Neural progenitor cell (in vitro differentiated cells): ENCODE measurements at regions not wholly inside any gene's neighbourhood (a gene's known extent, or its start where the extent isn't known, plus 50 kb on each side); places are given as distances from the start of the nearest gene placed in this dataset.
"Not testable (repeated sequence)": the region's sequence is repeated elsewhere in the genome, so short reads cannot be mapped to it uniquely, and the experiment has no call there.

Source experiments
- DNase-seq: peaks from one replicate; pipeline ENCODE4 v3.0.0-alpha.2; 2016; ENCODE audit warnings: low spot score
- H2AFZ ChIP-seq: fragments of 200-600 bp; sonication (generic); replicated peaks from 2 replicates; pipeline ENCODE4 v1.6.1; 2016; ENCODE audit warnings: antibody characterized with exemption
- H3F3A ChIP-seq: fragments of 200-600 bp; sonication (generic); 2 replicates; pipeline ENCODE4 v1.6.1; 2016; ENCODE audit warnings: antibody characterized with exemption, low read depth
- H3K27ac ChIP-seq: fragments of 200-600 bp; sonication (generic); 2 replicates; pipeline ENCODE4 v1.5.1; 2016; ENCODE audit warnings: mild to moderate bottlenecking
- H3K27me3 ChIP-seq: fragments of 200-600 bp; sonication (generic); 2 replicates; pipeline ENCODE4 v1.6.1; 2016; ENCODE audit warnings: mild to moderate bottlenecking, moderate library complexity
- H3K36me3 ChIP-seq: fragments of 200-600 bp; sonication (generic); 2 replicates; pipeline ENCODE4 v1.5.1; 2016
- H3K4me1 ChIP-seq: fragments of 200-600 bp; sonication (generic); 2 replicates; pipeline ENCODE4 v1.6.1; 2016; ENCODE audit warnings: mixed run types
- H3K4me2 ChIP-seq: fragments of 200-600 bp; sonication (generic); 2 replicates; pipeline ENCODE4 v1.6.1; 2016
- H3K4me3 ChIP-seq: fragments of 200-600 bp; sonication (generic); 2 replicates; pipeline ENCODE4 v1.5.1; 2016
- H3K79me2 ChIP-seq: fragments of 200-600 bp; sonication (generic); 2 replicates; pipeline ENCODE4 v1.6.1; 2016; ENCODE audit warnings: low read depth
- H3K9ac ChIP-seq: fragments of 200-600 bp; sonication (generic); 2 replicates; pipeline ENCODE4 v1.6.1; 2016
- H3K9me3 ChIP-seq: fragments of 200-600 bp; sonication (generic); 2 replicates; pipeline ENCODE4 v1.5.1; 2016; ENCODE audit warnings: low read depth
- H4K20me1 ChIP-seq: fragments of 200-600 bp; sonication (generic); 2 replicates; pipeline ENCODE4 v1.6.1; 2016; ENCODE audit warnings: low read depth
- H3K27ac Mint-ChIP-seq: 3 replicates; pipeline ENCODE4 v1.8.0; 2021; ENCODE audit warnings: mixed read lengths
- H3K27me3 Mint-ChIP-seq: 2 replicates; pipeline ENCODE4 v1.8.0; 2022; ENCODE audit warnings: low read depth, mild to moderate bottlenecking, inconsistent platforms, moderate library complexity, mixed read lengths; ENCODE audit not compliant: insufficient read depth
- H3K36me3 Mint-ChIP-seq: 3 replicates; pipeline ENCODE4 v1.8.0; 2021; ENCODE audit warnings: mixed read lengths
- H3K4me1 Mint-ChIP-seq: 3 replicates; pipeline ENCODE4 v1.8.0; 2021; ENCODE audit warnings: mixed read lengths
- H3K4me3 Mint-ChIP-seq: 3 replicates; pipeline ENCODE4 v1.8.0; 2021; ENCODE audit warnings: mild to moderate bottlenecking, moderate library complexity, mixed read lengths
- H3K9me3 Mint-ChIP-seq: 3 replicates; pipeline ENCODE4 v1.8.0; 2020; ENCODE audit warnings: mixed read lengths
- EZH2 ChIP-seq: fragments of 200-600 bp; sonication (generic); IDR thresholded peaks from 2 replicates; pipeline ENCODE4 v1.6.1; 2017; ENCODE audit warnings: antibody characterized with exemption, mild to moderate bottlenecking, moderate library complexity
- EZH2phosphoT487 ChIP-seq: fragments of 200-600 bp; sonication (generic); IDR thresholded peaks from 2 replicates; pipeline ENCODE4 v1.6.1; 2017; ENCODE audit warnings: antibody characterized with exemption
- TF ChIP-seq, protein P1 (sequence below): fragments of 200-600 bp; sonication (generic); IDR thresholded peaks from 2 replicates; pipeline ENCODE4 v1.5.1; 2017; ENCODE audit warnings: antibody characterized with exemption, mild to moderate bottlenecking

DNA sequence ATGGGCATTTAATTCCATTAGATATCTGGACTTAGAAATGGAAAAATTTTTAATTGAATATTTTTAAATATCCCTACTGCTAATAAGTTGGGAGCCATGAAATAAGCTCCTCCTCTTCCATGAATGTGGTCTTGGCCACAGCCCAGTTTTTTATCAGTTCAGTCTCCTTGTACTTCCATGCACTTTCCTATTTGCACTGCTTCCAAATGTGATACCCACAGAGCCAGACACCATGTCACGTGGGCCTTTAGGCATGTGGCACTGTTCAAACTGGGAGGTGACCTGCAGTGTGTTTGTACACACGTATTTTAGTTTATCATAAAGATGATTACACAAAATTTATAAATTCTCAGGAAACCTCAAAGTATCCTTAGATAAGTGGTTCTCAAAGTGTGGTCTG, 80.1 kb upstream of the DGKG start:
- Histone ChIP-seq H3K4me1 (no peaks in the 10 kb centered on the region), H3K79me2 (no peaks in the 10 kb centered on the region), H3F3A (no peaks in the 10 kb centered on the region), H3K4me2 (no peak overlapping the region), H3K27me3 (no peaks in the 10 kb centered on the region), H4K20me1 (no peaks in the 10 kb centered on the region), H3K9ac (no peak overlapping the region), H3K4me3 (no peak overlapping the region), H3K36me3 (no peaks in the 10 kb centered on the region), H2AFZ (no peak overlapping the region), H3K27ac (no peak overlapping the region), H3K9me3 (no peaks in the 10 kb centered on the region)
- Mint-ChIP-seq H3K9me3 (no peaks in the 10 kb centered on the region), H3K36me3 (no peaks in the 10 kb centered on the region), H3K27ac (no peak overlapping the region), H3K4me1 (peaks cover 3% of the 10 kb centered on the region), H3K4me3 (no peak overlapping the region), H3K27me3 (peaks cover 6% of the 10 kb centered on the region)
- DNase-seq: no peak
- TF ChIP-seq EZH2: no peak
- no peak for TF ChIP-seq EZH2phosphoT487
- TF ChIP-seq, protein P1, sequence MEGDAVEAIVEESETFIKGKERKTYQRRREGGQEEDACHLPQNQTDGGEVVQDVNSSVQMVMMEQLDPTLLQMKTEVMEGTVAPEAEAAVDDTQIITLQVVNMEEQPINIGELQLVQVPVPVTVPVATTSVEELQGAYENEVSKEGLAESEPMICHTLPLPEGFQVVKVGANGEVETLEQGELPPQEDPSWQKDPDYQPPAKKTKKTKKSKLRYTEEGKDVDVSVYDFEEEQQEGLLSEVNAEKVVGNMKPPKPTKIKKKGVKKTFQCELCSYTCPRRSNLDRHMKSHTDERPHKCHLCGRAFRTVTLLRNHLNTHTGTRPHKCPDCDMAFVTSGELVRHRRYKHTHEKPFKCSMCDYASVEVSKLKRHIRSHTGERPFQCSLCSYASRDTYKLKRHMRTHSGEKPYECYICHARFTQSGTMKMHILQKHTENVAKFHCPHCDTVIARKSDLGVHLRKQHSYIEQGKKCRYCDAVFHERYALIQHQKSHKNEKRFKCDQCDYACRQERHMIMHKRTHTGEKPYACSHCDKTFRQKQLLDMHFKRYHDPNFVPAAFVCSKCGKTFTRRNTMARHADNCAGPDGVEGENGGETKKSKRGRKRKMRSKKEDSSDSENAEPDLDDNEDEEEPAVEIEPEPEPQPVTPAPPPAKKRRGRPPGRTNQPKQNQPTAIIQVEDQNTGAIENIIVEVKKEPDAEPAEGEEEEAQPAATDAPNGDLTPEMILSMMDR: no peak

DNA sequence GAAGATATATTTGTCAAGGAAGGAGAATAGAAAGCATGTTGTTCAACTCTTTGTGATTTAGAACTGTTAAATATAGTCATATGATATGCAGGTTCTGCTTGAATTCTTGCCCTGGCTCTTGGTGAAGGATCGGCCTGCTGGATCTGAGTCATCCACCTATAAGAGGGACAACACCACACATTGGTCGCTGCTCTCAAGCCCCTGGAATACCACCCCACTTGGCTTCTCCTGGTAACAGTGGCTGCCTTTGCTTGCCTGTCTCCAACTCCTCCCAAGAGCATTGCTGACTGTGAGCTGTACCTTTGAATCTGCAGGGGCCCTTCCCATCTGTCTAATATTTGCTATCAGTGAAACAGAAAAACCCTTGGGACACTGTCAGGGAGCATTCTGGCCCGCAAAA, 78.9 kb upstream of the DGKG start:
- no peaks in the 10 kb centered on the region for H3K79me2 ChIP-seq
- Mint-ChIP-seq H3K27me3 (peaks cover 12% of the 10 kb centered on the region), H3K4me1 (peaks cover 3% of the 10 kb centered on the region), H3K4me3 (no peak overlapping the region), H3K9me3 (peaks cover 3% of the 10 kb centered on the region), H3K36me3 (no peaks in the 10 kb centered on the region), H3K27ac (no peak overlapping the region)
- DNase-seq: no peak
- no peaks in the 10 kb centered on the region for H4K20me1 ChIP-seq
- H3K4me2 ChIP-seq: no peak overlapping the region
- H3K27ac ChIP-seq: no peak overlapping the region
- H3K27me3 ChIP-seq: no peaks in the 10 kb centered on the region
- TF ChIP-seq, protein P1: no peak
- TF ChIP-seq EZH2phosphoT487: no peak
- TF ChIP-seq EZH2: no peak
- H3K9ac ChIP-seq: no peak overlapping the region
- H2AFZ ChIP-seq: no peak overlapping the region
- H3F3A ChIP-seq: no peaks in the 10 kb centered on the region
- no peak overlapping the region for H3K4me3 ChIP-seq
- no peaks in the 10 kb centered on the region for H3K9me3 ChIP-seq
- no peaks in the 10 kb centered on the region for H3K4me1 ChIP-seq
- H3K36me3 ChIP-seq: no peaks in the 10 kb centered on the region

DNA sequence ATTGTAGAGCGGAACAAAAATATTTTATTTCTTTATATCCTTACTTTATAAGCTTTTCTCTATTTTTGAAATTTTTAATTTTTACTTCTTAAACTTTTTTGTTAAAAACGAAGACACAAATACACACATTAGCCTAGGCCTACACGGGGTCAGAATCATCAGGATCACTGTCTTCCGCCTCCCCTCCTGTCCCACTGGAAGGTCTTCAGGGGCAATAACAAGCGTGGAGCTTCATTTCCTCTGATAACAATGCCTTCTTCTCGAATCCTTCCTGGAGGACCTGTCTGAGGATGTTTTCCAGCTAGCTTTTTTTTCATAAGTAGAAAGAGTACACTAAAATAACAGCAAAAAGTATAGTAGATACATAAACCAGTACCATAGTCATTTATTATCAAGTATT, 77.7 kb upstream of the DGKG start:
- H3K4me1 ChIP-seq: no peaks in the 10 kb centered on the region
- Mint-ChIP-seq H3K36me3 (no peaks in the 10 kb centered on the region), H3K27me3 (peaks cover 11% of the 10 kb centered on the region), H3K4me3 (no peak overlapping the region), H3K27ac (no peak overlapping the region), H3K4me1 (peaks cover 3% of the 10 kb centered on the region), H3K9me3 (peaks cover 3% of the 10 kb centered on the region)
- no peaks in the 10 kb centered on the region for H3K27me3 ChIP-seq
- H3F3A ChIP-seq: no peaks in the 10 kb centered on the region
- no peak for DNase-seq
- no peaks in the 10 kb centered on the region for H4K20me1 ChIP-seq
- no peak overlapping the region for H3K4me2 ChIP-seq
- H3K9me3 ChIP-seq: no peaks in the 10 kb centered on the region
- H2AFZ ChIP-seq: no peak overlapping the region
- H3K4me3 ChIP-seq: no peak overlapping the region
- H3K36me3 ChIP-seq: no peaks in the 10 kb centered on the region
- no peak overlapping the region for H3K9ac ChIP-seq
- no peak for TF ChIP-seq EZH2phosphoT487
- TF ChIP-seq, protein P1: no peak
- no peak for TF ChIP-seq EZH2
- H3K27ac ChIP-seq: no peak overlapping the region
- H3K79me2 ChIP-seq: no peaks in the 10 kb centered on the region

DNA sequence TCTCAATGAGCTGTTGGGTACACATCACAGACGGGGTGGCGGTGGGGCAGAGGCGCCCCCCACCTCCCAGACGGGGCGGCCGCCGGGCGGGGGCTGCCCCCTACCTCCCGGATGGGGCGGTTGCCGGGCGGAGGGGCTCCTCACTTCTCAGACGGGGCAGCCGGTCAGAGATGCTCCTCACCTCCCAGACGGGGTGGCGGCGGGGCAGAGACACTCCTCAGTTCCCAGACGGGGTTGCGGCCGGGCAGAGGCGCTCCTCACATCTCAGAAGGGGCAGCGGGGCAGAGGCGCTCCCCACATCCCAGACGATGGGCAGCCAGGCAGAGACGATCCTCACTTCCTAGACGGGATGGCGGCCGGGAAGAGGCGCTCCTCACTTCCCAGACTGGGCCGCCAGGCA, 73.3 kb upstream of the DGKG start:
- H3K9ac ChIP-seq: not testable (repeated sequence)

More for the DNA sequence above, 73.3 kb upstream of the DGKG start:
- DNase-seq, H3K4me2 ChIP-seq, H3K27ac Mint-ChIP-seq, H3K9me3 Mint-ChIP-seq, H3K79me2 ChIP-seq, H2AFZ ChIP-seq, H3F3A ChIP-seq, H3K36me3 Mint-ChIP-seq, H3K36me3 ChIP-seq, H3K4me1 ChIP-seq, H3K4me3 ChIP-seq, H3K27me3 ChIP-seq, H3K9me3 ChIP-seq, H3K4me1 Mint-ChIP-seq, H3K27ac ChIP-seq, H3K4me3 Mint-ChIP-seq, H4K20me1 ChIP-seq: not testable (repeated sequence)
- H3K27me3 Mint-ChIP-seq: peaks cover 11% of the 10 kb centered on the region
